HEK293T (cell line): ENCODE measurements at regions not wholly inside any gene's neighbourhood (a gene's known extent, or its start where the extent isn't known, plus 50 kb on each side); places are given as distances from the start of the nearest gene placed in this dataset.
A peak's percentile ranks its signal among the peaks of the same experiment; 100 is the strongest.

Experiments used
- CTCF ChIA-PET: fragments of 350-600 bp; formaldehyde crosslinking; extraction: SDS; loops from one replicate; lab custom pipeline; 2021; ENCODE audit warnings: antibody characterized with exemption, inconsistent platforms; lab: Yijun Ruan, JAX
- POLR2A ChIA-PET: fragments of 350-600 bp; formaldehyde crosslinking; extraction: SDS; loops from one replicate; lab custom pipeline; 2020; ENCODE audit warnings: antibody characterized with exemption, inconsistent platforms; lab: Yijun Ruan, JAX
- DNase-seq: peaks from one replicate; pipeline ENCODE4 v3.0.0; 2012; ENCODE audit warnings: mixed read lengths; ENCODE audit errors: extremely low spot score
- ARNT ChIP-seq: fragments of 450-650 bp; IDR thresholded peaks from 2 replicates; pipeline ENCODE4 v1.6.1; 2017; ENCODE audit warnings: mild to moderate bottlenecking
- BHLHE40 ChIP-seq: fragments of 450-650 bp; IDR thresholded peaks from 2 replicates; pipeline ENCODE4 v1.6.1; 2016; ENCODE audit warnings: mild to moderate bottlenecking, moderate library complexity, borderline replicate concordance
- CTBP1 ChIP-seq: fragments of 450-650 bp; IDR thresholded peaks from 2 replicates; pipeline ENCODE4 v1.6.1; 2016; ENCODE audit warnings: borderline replicate concordance
- ELF4 ChIP-seq: fragments of 450-650 bp; IDR thresholded peaks from 2 replicates; pipeline ENCODE4 v1.6.1; 2017; ENCODE audit warnings: antibody characterized with exemption
- FOXA1 ChIP-seq: fragments of 450-650 bp; IDR thresholded peaks from 2 replicates; pipeline ENCODE4 v1.6.1; 2016; ENCODE audit warnings: mild to moderate bottlenecking
- FOXK2 ChIP-seq: fragments of 450-650 bp; IDR thresholded peaks from 2 replicates; pipeline ENCODE4 v1.6.1; 2016; ENCODE audit warnings: mild to moderate bottlenecking
- FOXM1 ChIP-seq: fragments of 450-650 bp; IDR thresholded peaks from 2 replicates; pipeline ENCODE4 v1.6.1; 2017; ENCODE audit warnings: mild to moderate bottlenecking, borderline replicate concordance
- HDGF ChIP-seq: fragments of 450-650 bp; IDR thresholded peaks from 2 replicates; pipeline ENCODE4 v1.6.1; 2017; ENCODE audit warnings: antibody characterized with exemption, borderline replicate concordance
- L3MBTL2 ChIP-seq: fragments of 450-650 bp; conservative IDR thresholded peaks from 2 replicates; pipeline ENCODE4 v1.6.1; 2016; ENCODE audit warnings: mild to moderate bottlenecking
- LEF1 ChIP-seq: fragments of 450-650 bp; IDR thresholded peaks from 2 replicates; pipeline ENCODE4 v1.6.1; 2017; ENCODE audit warnings: mild to moderate bottlenecking, borderline replicate concordance
- NFRKB ChIP-seq: fragments of 450-650 bp; IDR thresholded peaks from 2 replicates; pipeline ENCODE4 v1.6.1; 2016; ENCODE audit warnings: mild to moderate bottlenecking, moderate library complexity
- SP1 ChIP-seq: fragments of 450-650 bp; IDR thresholded peaks from 2 replicates; pipeline ENCODE4 v1.6.1; 2017
- SUZ12 ChIP-seq: fragments of 450-650 bp; IDR thresholded peaks from 2 replicates; pipeline ENCODE4 v1.6.1; 2016; ENCODE audit warnings: mild to moderate bottlenecking
- TARDBP ChIP-seq: fragments of 450-650 bp; IDR thresholded peaks from 2 replicates; pipeline ENCODE4 v1.6.1; 2016
- ZNF384 ChIP-seq: fragments of 450-650 bp; IDR thresholded peaks from 2 replicates; pipeline ENCODE4 v1.6.1; 2016
- TF ChIP-seq, protein P1 (sequence below): fragments of 450-650 bp; IDR thresholded peaks from 2 replicates; pipeline ENCODE4 v1.6.1; 2016

DNA sequence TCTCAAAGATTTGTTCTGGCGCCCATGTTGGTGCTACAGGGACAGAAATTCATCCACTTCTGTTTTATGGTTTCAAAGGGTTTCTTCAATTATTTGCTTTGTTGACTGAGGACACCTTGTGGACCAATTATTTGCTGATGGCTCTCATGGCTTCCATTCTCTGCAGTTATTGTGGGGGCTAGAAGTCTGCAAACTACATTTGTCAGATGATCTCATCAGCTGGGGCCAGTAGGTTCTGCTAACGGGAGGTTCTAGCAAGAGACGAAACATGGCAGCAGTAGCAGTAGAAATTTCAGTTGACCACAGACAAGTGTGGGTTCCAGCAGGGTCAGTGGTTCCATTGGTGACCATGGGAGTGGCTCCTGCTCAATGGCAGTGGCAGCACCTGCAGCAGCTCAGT, 72.8 kb upstream of the BLCAP start:
- ChIA-PET POLR2A (no interaction called here), CTCF (no interaction called here)
- no peak for DNase-seq
- TF ChIP-seq LEF1 = no peak
- TF ChIP-seq SUZ12 = no peak
- TF ChIP-seq FOXM1 = no peak
- TF ChIP-seq HDGF = no peak
- TF ChIP-seq FOXA1 = no peak
- no peak for TF ChIP-seq NFRKB
- TF ChIP-seq TARDBP = no peak
- no peak for TF ChIP-seq ZNF384
- no peak for TF ChIP-seq L3MBTL2
- no peak for TF ChIP-seq CTBP1
- TF ChIP-seq FOXK2 = no peak
- no peak for TF ChIP-seq ARNT
- no peak for TF ChIP-seq ELF4
- TF ChIP-seq SP1 = no peak

DNA sequence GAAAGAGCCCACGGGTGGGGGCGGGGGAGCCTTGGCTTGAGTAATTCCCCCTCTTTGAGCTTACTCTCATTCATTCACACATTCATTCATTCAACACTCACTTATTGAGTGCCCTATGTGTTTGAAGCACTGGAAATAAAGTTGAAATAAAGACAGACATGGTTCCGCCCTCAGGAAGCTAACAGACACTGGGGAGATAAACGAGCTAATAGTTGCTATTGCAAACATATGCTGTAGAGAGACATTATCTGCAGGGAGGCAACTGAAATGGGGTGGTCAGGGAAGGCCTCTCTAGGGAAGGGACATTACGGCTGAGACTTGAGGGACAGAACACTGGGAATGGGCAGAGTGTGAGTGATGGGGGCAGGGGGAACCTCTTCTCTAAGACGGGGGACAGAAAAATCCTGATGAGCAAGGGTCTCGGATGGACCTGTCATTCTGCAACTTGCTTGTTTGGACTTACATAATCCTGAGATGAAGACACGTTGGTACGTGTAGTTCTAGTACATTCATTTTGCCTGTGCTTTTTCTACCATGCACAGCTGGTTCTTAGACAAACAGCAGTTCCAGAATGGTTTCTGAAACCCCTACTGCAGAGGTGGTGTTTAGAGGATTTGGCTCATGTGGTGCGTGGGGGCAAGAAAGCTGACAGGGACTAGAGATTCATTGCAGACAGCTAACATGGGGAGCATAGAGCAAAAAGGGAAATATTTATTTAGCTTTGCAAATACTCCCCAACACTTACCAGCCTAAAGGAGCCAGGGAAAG, 71.1 kb upstream of the BLCAP start:
- ChIA-PET CTCF (no interaction called here), POLR2A (no interaction called here)
- TF ChIP-seq LEF1 = no peak
- TF ChIP-seq FOXM1 = no peak
- no peak for TF ChIP-seq ARNT
- TF ChIP-seq SP1 = no peak
- TF ChIP-seq ZNF384 = no peak
- no peak for TF ChIP-seq L3MBTL2
- no peak for TF ChIP-seq HDGF
- no peak for TF ChIP-seq ELF4
- no peak for TF ChIP-seq TARDBP
- TF ChIP-seq NFRKB = no peak
- no peak for TF ChIP-seq SUZ12
- no peak for TF ChIP-seq CTBP1
- TF ChIP-seq FOXA1 = no peak
- TF ChIP-seq BHLHE40 = no peak
- TF ChIP-seq, protein P1, sequence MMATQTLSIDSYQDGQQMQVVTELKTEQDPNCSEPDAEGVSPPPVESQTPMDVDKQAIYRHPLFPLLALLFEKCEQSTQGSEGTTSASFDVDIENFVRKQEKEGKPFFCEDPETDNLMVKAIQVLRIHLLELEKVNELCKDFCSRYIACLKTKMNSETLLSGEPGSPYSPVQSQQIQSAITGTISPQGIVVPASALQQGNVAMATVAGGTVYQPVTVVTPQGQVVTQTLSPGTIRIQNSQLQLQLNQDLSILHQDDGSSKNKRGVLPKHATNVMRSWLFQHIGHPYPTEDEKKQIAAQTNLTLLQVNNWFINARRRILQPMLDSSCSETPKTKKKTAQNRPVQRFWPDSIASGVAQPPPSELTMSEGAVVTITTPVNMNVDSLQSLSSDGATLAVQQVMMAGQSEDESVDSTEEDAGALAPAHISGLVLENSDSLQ = no peak
- TF ChIP-seq FOXK2 = no peak
- no peak for DNase-seq

DNA sequence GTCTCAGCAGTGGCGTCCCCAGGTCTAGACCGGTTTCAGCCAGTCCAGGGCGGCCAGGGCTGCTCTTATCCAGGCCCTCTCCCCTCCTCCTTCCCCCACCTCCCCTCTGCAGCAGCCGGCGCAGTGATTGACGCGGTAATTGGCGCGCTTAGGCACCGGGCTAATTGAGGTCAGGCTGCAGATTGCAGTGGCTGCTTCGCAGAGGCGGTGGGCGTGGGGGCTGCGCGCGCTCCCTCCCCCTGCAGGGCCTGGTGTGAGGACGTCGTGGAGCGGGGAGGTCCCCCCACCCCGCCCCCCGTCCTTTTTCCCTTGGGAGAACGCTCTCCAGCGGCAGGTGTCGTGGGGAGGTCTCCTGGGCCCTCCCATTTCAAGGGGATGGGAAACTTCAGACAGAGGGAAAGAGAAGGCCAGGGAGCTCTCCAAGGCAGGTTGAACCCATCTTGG, 70.4 kb upstream of the BLCAP start:
- DNase-seq = no peak
- TF ChIP-seq ZNF384 = no peak
- TF ChIP-seq FOXM1 = no peak
- TF ChIP-seq, protein P1 = peak; percentile 78
- TF ChIP-seq SP1 = no peak
- CTCF ChIA-PET = no interaction called here
- POLR2A ChIA-PET = interaction anchor here (1.0 kb wide), 1 partner anchor 11 kb away, joined by 4 read pairs; no protein-coding TSS in a partner anchor

DNA sequence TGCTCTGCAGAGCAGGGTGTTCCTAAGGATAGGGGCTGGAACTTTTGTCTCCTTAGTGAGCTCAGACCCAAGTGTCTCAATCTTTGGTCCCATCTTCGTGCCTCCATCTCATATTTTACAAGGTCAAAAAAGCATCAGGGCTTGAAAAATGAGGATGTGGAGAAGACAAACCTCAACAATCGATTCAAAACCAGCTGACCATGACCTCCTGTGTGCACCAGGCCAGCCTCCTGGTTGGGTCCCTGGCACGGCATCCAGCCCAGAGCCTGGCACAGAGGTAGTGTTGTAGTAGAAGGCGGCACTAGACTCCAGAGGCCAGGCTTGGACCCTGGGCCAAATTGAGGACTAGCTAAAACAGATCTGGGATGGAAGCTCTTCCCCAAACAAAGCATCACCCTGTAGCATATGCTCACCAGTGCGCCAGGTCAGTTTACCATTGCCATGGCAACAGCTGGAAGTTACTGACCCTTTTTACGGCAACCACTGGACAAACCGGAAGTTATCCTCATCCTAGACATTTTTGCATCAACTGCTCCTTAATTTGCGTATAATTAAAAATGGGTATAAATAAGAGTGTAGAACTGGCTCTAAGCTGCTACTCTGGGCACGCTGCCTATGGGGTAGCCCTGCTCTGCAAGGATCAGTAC, 69.3 kb upstream of the BLCAP start:
- CTCF ChIA-PET = no interaction called here
- no peak for DNase-seq
- no peak for TF ChIP-seq CTBP1
- TF ChIP-seq, protein P1 = no peak
- TF ChIP-seq SP1 = no peak
- TF ChIP-seq SUZ12 = no peak
- TF ChIP-seq ARNT = no peak
- TF ChIP-seq LEF1 = no peak
- no peak for TF ChIP-seq FOXM1
- no peak for TF ChIP-seq L3MBTL2
- POLR2A ChIA-PET = no interaction called here

DNA sequence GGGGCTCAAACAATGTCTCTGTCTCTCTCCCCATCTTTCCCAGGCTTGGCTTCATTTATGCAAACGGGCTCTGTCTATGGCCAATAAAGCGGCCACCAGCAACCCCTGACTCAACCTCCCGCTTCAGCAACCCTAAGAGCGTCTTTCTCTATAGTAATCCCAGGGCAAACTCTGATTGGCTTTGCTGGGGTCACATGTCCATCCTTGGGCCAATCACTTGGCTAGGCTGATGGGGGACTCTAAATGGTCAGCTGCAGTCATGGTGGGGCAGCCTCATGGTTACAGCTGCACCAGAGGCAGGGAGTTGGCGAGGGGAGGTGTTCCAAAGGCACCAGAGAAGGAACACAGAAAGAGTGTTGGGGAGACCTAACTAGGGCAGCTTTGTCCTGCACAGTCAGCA, 68.5 kb upstream of the BLCAP start:
- POLR2A ChIA-PET = no interaction called here
- no peak for DNase-seq
- no peak for TF ChIP-seq CTBP1
- TF ChIP-seq SP1 = no peak
- TF ChIP-seq, protein P1 = no peak
- no peak for TF ChIP-seq SUZ12
- TF ChIP-seq TARDBP = no peak
- no peak for TF ChIP-seq FOXK2
- CTCF ChIA-PET = interaction anchor here (0.6 kb wide), 1 partner anchor 151 kb away, joined by 4 read pairs; no protein-coding TSS in a partner anchor

DNA sequence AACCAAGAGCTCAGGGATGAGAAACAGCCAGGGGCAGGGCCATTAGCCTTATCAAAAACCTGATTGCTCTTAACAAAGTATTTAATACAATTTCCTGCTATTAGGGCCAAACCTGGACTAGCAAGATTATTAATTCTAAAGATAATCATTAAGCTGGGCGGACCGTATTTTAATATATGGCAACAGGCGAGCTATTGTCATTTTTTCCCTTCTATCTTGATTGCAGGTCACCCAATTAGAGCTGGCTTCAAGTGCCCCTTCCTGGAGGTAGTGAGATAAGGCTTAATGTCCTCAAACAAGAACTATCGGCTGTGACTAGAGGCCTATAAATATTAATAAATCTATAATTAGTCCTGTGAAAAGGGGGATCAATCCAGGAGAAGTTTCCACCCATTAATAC, 66.0 kb upstream of the BLCAP start:
- POLR2A ChIA-PET = no interaction called here
- TF ChIP-seq ARNT = no peak
- TF ChIP-seq ELF4 = no peak
- TF ChIP-seq CTBP1 = no peak
- no peak for TF ChIP-seq NFRKB
- no peak for TF ChIP-seq ZNF384
- no peak for TF ChIP-seq LEF1
- no peak for TF ChIP-seq HDGF
- TF ChIP-seq SUZ12 = no peak
- TF ChIP-seq SP1 = no peak
- TF ChIP-seq, protein P1 = no peak
- no peak for TF ChIP-seq BHLHE40
- TF ChIP-seq L3MBTL2 = no peak
- TF ChIP-seq FOXK2 = no peak
- no peak for TF ChIP-seq FOXM1
- TF ChIP-seq TARDBP = no peak
- no peak for TF ChIP-seq FOXA1
- DNase-seq = no peak
- CTCF ChIA-PET = no interaction called here
